Muscle of leg (tissue), 3 donors: ENCODE measurements at regions not wholly inside any gene's neighbourhood (a gene's known extent, or its start where the extent isn't known, plus 50 kb on each side); places are given as distances from the start of the nearest gene placed in this dataset.

Source experiments
- DNase-seq: peaks from one replicate; pipeline ENCODE4 v3.0.0; 2013
- H3K27ac ChIP-seq: one replicate; pipeline ENCODE4 v1.5.1; 2013; ENCODE audit warnings: mild to moderate bottlenecking, low read length, control low read depth
- H3K27me3 ChIP-seq: one replicate; pipeline ENCODE4 v1.6.1; 2013; ENCODE audit warnings: low read length; ENCODE audit not compliant: control insufficient read depth, insufficient read depth
- H3K36me3 ChIP-seq: one replicate; pipeline ENCODE4 v1.6.1; 2013; ENCODE audit warnings: low read length; ENCODE audit not compliant: control insufficient read depth, insufficient read depth
- H3K4me1 ChIP-seq: one replicate; pipeline ENCODE4 v1.6.1; 2013; ENCODE audit warnings: low read length; ENCODE audit not compliant: control insufficient read depth, insufficient read depth
- H3K4me3 ChIP-seq: one replicate; pipeline ENCODE4 v1.5.1; 2013; ENCODE audit warnings: low read length, control low read depth
- H3K9me3 ChIP-seq: replicated peaks from 2 replicates; pipeline ENCODE4 v1.6.1; 2013; ENCODE audit warnings: low read depth, low read length; ENCODE audit not compliant: control insufficient read depth
- WGBS: methylation state at CpG from one replicate; pipeline ENCODE4 v1.1.5; 2013; ENCODE audit warnings: missing lambda C conversion rate; ENCODE audit not compliant: insufficient coverage; 5-methylcytosine and 5-hydroxymethylcytosine counted together

- no peak for DNase-seq
- Histone ChIP-seq H3K36me3 (no peaks in the 10 kb centered on the region), H3K27ac (no peak overlapping the region), H3K27me3 (peaks cover 8% of the 10 kb centered on the region), H3K9me3 (no peaks in the 10 kb centered on the region), H3K4me1 (peaks cover 3% of the 10 kb centered on the region), H3K4me3 (no peak overlapping the region)
- WGBS, result 63% methylated on average over 3 of the region's 7 CpGs
Observed at GRCh38 chr2:109062145-109062858, 66.7 kb upstream of the SH3RF3 start.

- H3K9me3 ChIP-seq, result no peaks in the 10 kb centered on the region
- 86% methylated on average over 3 of the region's 4 CpGs for WGBS
- H3K4me3 ChIP-seq, result no peak overlapping the region
- peaks cover 6% of the 10 kb centered on the region for H3K27me3 ChIP-seq
- no peak overlapping the region for H3K27ac ChIP-seq
- H3K36me3 ChIP-seq, result no peaks in the 10 kb centered on the region
- DNase-seq, result no peak
- peaks cover 3% of the 10 kb centered on the region for H3K4me1 ChIP-seq
Observed at GRCh38 chr2:109061736-109062135, 67.3 kb upstream of the SH3RF3 start.

- H3K4me3 ChIP-seq, result no peak overlapping the region
- 100% methylated on average over 1 of the region's 3 CpGs for WGBS
- no peak for DNase-seq
- H3K27ac ChIP-seq, result no peak overlapping the region
- peaks cover 6% of the 10 kb centered on the region for H3K27me3 ChIP-seq
- no peaks in the 10 kb centered on the region for H3K36me3 ChIP-seq
- H3K4me1 ChIP-seq, result peaks cover 3% of the 10 kb centered on the region
- no peaks in the 10 kb centered on the region for H3K9me3 ChIP-seq
Observed at GRCh38 chr2:109060496-109060895, 68.5 kb upstream of the SH3RF3 start.

- Histone ChIP-seq H3K4me3 (no peak overlapping the region), H3K27me3 (peaks cover 4% of the 10 kb centered on the region), H3K36me3 (no peaks in the 10 kb centered on the region), H3K9me3 (no peaks in the 10 kb centered on the region), H3K27ac (no peak overlapping the region), H3K4me1 (peaks cover 3% of the 10 kb centered on the region)
- DNase-seq, result peak; percentile 27
- 72% methylated on average over 4 of the region's 7 CpGs for WGBS
Observed at GRCh38 chr2:109059474-109060165, 69.4 kb upstream of the SH3RF3 start.

GRCh38 chr2:109058802-109059201 lies 69.8 kb upstream of the EDAR start:
- Histone ChIP-seq H3K4me3 (no peak overlapping the region), H3K4me1 (peaks cover 3% of the 10 kb centered on the region), H3K27ac (no peak overlapping the region), H3K36me3 (no peaks in the 10 kb centered on the region), H3K27me3 (peaks cover 4% of the 10 kb centered on the region), H3K9me3 (no peaks in the 10 kb centered on the region)
- 91% methylated on average over 4 of the region's 6 CpGs for WGBS
- no peak for DNase-seq

GRCh38 chr2:109058191-109058632 lies 69.2 kb upstream of the EDAR start:
- peak; percentile 21 for DNase-seq
- no peak overlapping the region for H3K4me3 ChIP-seq
- WGBS, result 25% methylated on average over 8 of the region's 9 CpGs
- H3K36me3 ChIP-seq, result no peaks in the 10 kb centered on the region
- no peak overlapping the region for H3K27ac ChIP-seq
- peaks cover 3% of the 10 kb centered on the region for H3K4me1 ChIP-seq
- no peaks in the 10 kb centered on the region for H3K9me3 ChIP-seq
- H3K27me3 ChIP-seq, result peaks cover 4% of the 10 kb centered on the region

- Histone ChIP-seq H3K27me3 (peaks cover 2% of the 10 kb centered on the region), H3K4me1 (peaks cover 3% of the 10 kb centered on the region), H3K36me3 (no peaks in the 10 kb centered on the region), H3K4me3 (no peak overlapping the region), H3K27ac (no peak overlapping the region), H3K9me3 (no peaks in the 10 kb centered on the region)
- 69% methylated on average over 8 of the region's 9 CpGs for WGBS
- no peak for DNase-seq
Observed at GRCh38 chr2:109057686-109058085, 68.7 kb upstream of the EDAR start.

GRCh38 chr2:109055435-109055834 lies 66.4 kb upstream of the EDAR start:
- Histone ChIP-seq H3K9me3 (no peaks in the 10 kb centered on the region), H3K36me3 (no peaks in the 10 kb centered on the region), H3K4me3 (no peak overlapping the region), H3K27me3 (peaks cover 2% of the 10 kb centered on the region), H3K4me1 (peaks cover 3% of the 10 kb centered on the region), H3K27ac (no peak overlapping the region)
- no peak for DNase-seq
- WGBS, result 88% methylated on average over 11 of the region's 14 CpGs

- Histone ChIP-seq H3K9me3 (no peaks in the 10 kb centered on the region), H3K4me1 (peaks cover 3% of the 10 kb centered on the region), H3K27ac (no peak overlapping the region), H3K4me3 (no peak overlapping the region), H3K27me3 (peaks cover 2% of the 10 kb centered on the region), H3K36me3 (no peaks in the 10 kb centered on the region)
- no peak for DNase-seq
- WGBS, result 86% methylated on average over 1 of the region's 3 CpGs
Observed at GRCh38 chr2:109054865-109055264, 65.8 kb upstream of the EDAR start.

GRCh38 chr2:109053716-109054115 lies 64.7 kb upstream of the EDAR start:
- Histone ChIP-seq H3K4me1 (peaks cover 3% of the 10 kb centered on the region), H3K36me3 (no peaks in the 10 kb centered on the region), H3K27ac (no peak overlapping the region), H3K27me3 (peaks cover 2% of the 10 kb centered on the region), H3K9me3 (no peaks in the 10 kb centered on the region), H3K4me3 (no peak overlapping the region)
- 91% methylated on average over 8 of the region's 9 CpGs for WGBS
- DNase-seq, result no peak
